Breast epithelium (tissue), 3 donors: ENCODE measurements at regions not wholly inside any gene's neighbourhood (a gene's known extent, or its start where the extent isn't known, plus 50 kb on each side); places are given as distances from the start of the nearest gene placed in this dataset.

ENCODE experiments used
- POLR2A ChIP-seq: fragments of 450-650 bp; IDR thresholded peaks from one replicate; pipeline ENCODE4 v1.6.1; 2016; ENCODE audit warnings: antibody characterized with exemption, mild to moderate bottlenecking, moderate library complexity
- POLR2AphosphoS5 ChIP-seq, 3 donors: sonication (generic); formaldehyde crosslinking; IDR thresholded peaks; one replicate each; pipeline ENCODE4 v1.6.1; 2017; ENCODE audit warnings: antibody characterized with exemption in 3 of 3
- TF ChIP-seq, protein P1 (sequence below), 3 donors: fragments of 450-650 bp; IDR thresholded peaks; one replicate each; pipeline ENCODE4 v1.5.1; 2016 to 2017; ENCODE audit warnings: antibody characterized with exemption in 3 of 3, mild to moderate bottlenecking in 3 of 3, moderate library complexity in 3 of 3

DNA sequence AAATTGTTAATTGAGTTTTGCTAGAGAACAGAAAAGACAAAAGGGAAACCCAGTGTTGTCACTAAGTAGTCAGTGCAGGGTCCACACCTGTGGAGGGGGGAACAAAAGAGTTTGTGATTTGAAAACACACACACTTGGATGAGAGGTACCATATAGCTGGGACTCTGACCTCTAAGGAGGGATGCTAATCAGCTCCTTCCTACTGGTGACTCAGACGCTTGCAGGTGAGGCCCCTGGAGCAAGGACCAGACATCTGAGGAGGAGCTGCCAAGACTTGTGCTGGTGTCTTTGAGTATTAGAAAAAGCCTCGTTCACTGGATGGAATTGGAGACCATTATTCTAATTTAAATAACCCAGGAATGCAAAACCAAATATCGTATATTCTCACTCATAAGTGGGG lies 146.4 kb upstream of the MAP2 start:
- TF ChIP-seq, protein P1, sequence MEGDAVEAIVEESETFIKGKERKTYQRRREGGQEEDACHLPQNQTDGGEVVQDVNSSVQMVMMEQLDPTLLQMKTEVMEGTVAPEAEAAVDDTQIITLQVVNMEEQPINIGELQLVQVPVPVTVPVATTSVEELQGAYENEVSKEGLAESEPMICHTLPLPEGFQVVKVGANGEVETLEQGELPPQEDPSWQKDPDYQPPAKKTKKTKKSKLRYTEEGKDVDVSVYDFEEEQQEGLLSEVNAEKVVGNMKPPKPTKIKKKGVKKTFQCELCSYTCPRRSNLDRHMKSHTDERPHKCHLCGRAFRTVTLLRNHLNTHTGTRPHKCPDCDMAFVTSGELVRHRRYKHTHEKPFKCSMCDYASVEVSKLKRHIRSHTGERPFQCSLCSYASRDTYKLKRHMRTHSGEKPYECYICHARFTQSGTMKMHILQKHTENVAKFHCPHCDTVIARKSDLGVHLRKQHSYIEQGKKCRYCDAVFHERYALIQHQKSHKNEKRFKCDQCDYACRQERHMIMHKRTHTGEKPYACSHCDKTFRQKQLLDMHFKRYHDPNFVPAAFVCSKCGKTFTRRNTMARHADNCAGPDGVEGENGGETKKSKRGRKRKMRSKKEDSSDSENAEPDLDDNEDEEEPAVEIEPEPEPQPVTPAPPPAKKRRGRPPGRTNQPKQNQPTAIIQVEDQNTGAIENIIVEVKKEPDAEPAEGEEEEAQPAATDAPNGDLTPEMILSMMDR (IDR thresholded peaks at IDR 0.05) = no peak
- no peak for TF ChIP-seq POLR2A
- TF ChIP-seq POLR2AphosphoS5 (IDR thresholded peaks at IDR 0.05) = no peak
